HL-60 (cell line): ENCODE measurements at regions not wholly inside any gene's neighbourhood (a gene's known extent, or its start where the extent isn't known, plus 50 kb on each side); places are given as distances from the start of the nearest gene placed in this dataset.

Experiments used
- DNase-seq, 2 experiments: peaks; one replicate each; pipeline ENCODE4 v3.0.0-alpha.2; 2010 to 2020; ENCODE audit warnings: low read depth in 1 of 2, low spot score in 1 of 2
- H3K27ac ChIP-seq: fragments of 250-450 bp; sonication (Bioruptor Pico); replicated peaks from 2 replicates; pipeline ENCODE4 v1.5.1; 2020; ENCODE audit warnings: mild to moderate bottlenecking, moderate library complexity
- H3K27me3 ChIP-seq: fragments of 250-450 bp; sonication (Bioruptor Pico); 2 replicates; pipeline ENCODE4 v1.5.1; 2021; ENCODE audit warnings: mild to moderate bottlenecking, moderate library complexity; ENCODE audit not compliant: insufficient read depth, poor library complexity, severe bottlenecking
- H3K4me3 ChIP-seq: replicated peaks from 2 replicates; pipeline ENCODE4 v1.5.1; 2011; ENCODE audit warnings: mild to moderate bottlenecking, control low read depth, low read length; ENCODE audit not compliant: insufficient read depth
- CTCF ChIP-seq: IDR thresholded peaks from one replicate; pipeline ENCODE4 v1.5.1; 2011; ENCODE audit warnings: low read length, control low read depth, inconsistent platforms; ENCODE audit not compliant: insufficient read depth
- GABPA ChIP-seq: IDR thresholded peaks from 2 replicates; pipeline ENCODE4 v1.6.1; 2012; ENCODE audit warnings: low read depth
- POLR2AphosphoS5 ChIP-seq: IDR thresholded peaks from 2 replicates; pipeline ENCODE4 v1.6.1; 2012; ENCODE audit warnings: low read depth
- REST ChIP-seq: IDR thresholded peaks from 2 replicates; pipeline ENCODE4 v1.6.1; 2012; ENCODE audit warnings: low read depth; ENCODE audit not compliant: insufficient replicate concordance
- SPI1 ChIP-seq: IDR thresholded peaks from 2 replicates; pipeline ENCODE4 v1.6.1; 2012; ENCODE audit warnings: low read depth, mild to moderate bottlenecking, borderline replicate concordance

GRCh38 chr18:39972521-39972920, 1982.5 kb upstream of the PIK3C3 start:
- DNase-seq, result no peak
- TF ChIP-seq REST (no peak), CTCF (no peak), SPI1 (no peak), POLR2AphosphoS5 (no peak), GABPA (no peak)
- Histone ChIP-seq H3K4me3 (no peak overlapping the region), H3K27ac (no peak overlapping the region), H3K27me3 (no peaks in the 10 kb centered on the region)

- no peak overlapping the region for H3K4me3 ChIP-seq
Observed at GRCh38 chr18:39969803-39970494, 1985.1 kb upstream of the PIK3C3 start.

More at GRCh38 chr18:39969803-39970494, 1985.1 kb upstream of the PIK3C3 start:
- TF ChIP-seq REST, result no peak
- TF ChIP-seq CTCF, result no peak
- TF ChIP-seq POLR2AphosphoS5, result no peak
- no peak for TF ChIP-seq GABPA
- TF ChIP-seq SPI1, result no peak
- no peaks in the 10 kb centered on the region for H3K27me3 ChIP-seq
- DNase-seq, result no peak
- no peak overlapping the region for H3K27ac ChIP-seq
